IPS-20b (cell line): ENCODE measurements at regions not wholly inside any gene's neighbourhood (a gene's known extent, or its start where the extent isn't known, plus 50 kb on each side); places are given as distances from the start of the nearest gene placed in this dataset.

Source experiments
- H3K27ac ChIP-seq: one replicate; pipeline ENCODE4 v1.5.1; 2013; ENCODE audit warnings: low read length
- H3K27me3 ChIP-seq: 2 replicates; pipeline ENCODE4 v1.6.1; 2013; ENCODE audit warnings: mild to moderate bottlenecking, low read length, inconsistent platforms; ENCODE audit not compliant: insufficient read depth
- H3K36me3 ChIP-seq: 2 replicates; pipeline ENCODE4 v1.6.1; 2013; ENCODE audit warnings: low read depth, mild to moderate bottlenecking, inconsistent platforms, low read length, moderate library complexity; ENCODE audit not compliant: insufficient read depth
- H3K4me1 ChIP-seq: 2 replicates; pipeline ENCODE4 v1.6.1; 2013; ENCODE audit warnings: mild to moderate bottlenecking, control low read depth, inconsistent platforms, low read length, moderate library complexity; ENCODE audit not compliant: insufficient read depth
- H3K4me3 ChIP-seq: 2 replicates; pipeline ENCODE4 v1.5.1; 2013; ENCODE audit warnings: mild to moderate bottlenecking, low read length, inconsistent platforms
- H3K9ac ChIP-seq: 2 replicates; pipeline ENCODE4 v1.6.1; 2013; ENCODE audit warnings: low read depth, mild to moderate bottlenecking, inconsistent platforms, low read length, moderate library complexity
- H3K9me3 ChIP-seq: 2 replicates; pipeline ENCODE4 v1.6.1; 2013; ENCODE audit warnings: mild to moderate bottlenecking, low read depth, low read length, inconsistent platforms; ENCODE audit not compliant: insufficient read depth

GRCh38 chr13:76153239-76153638, 517.1 kb downstream of the LMO7 start:
- peaks cover 7% of the 10 kb centered on the region; the same call in 1 of the 2 replicates for H3K4me1 ChIP-seq
- H3K9me3 ChIP-seq: no peaks in the 10 kb centered on the region
- no peaks in the 10 kb centered on the region for H3K36me3 ChIP-seq
- H3K27me3 ChIP-seq: no peaks in the 10 kb centered on the region
- H3K9ac ChIP-seq: no peak overlapping the region
- H3K27ac ChIP-seq: no peak overlapping the region
- H3K4me3 ChIP-seq: no peak overlapping the region

GRCh38 chr13:76148926-76149325, 512.8 kb downstream of the LMO7 start:
- H3K36me3 ChIP-seq: no peaks in the 10 kb centered on the region
- H3K4me1 ChIP-seq: no peaks in the 10 kb centered on the region
- no peaks in the 10 kb centered on the region for H3K9me3 ChIP-seq
- H3K27ac ChIP-seq: no peak overlapping the region
- H3K27me3 ChIP-seq: no peaks in the 10 kb centered on the region
- H3K9ac ChIP-seq: no peak overlapping the region
- no peak overlapping the region for H3K4me3 ChIP-seq

GRCh38 chr13:76148374-76148773, 512.2 kb downstream of the LMO7 start:
- Histone ChIP-seq H3K4me1 (no peaks in the 10 kb centered on the region), H3K27ac (no peak overlapping the region), H3K9me3 (no peaks in the 10 kb centered on the region), H3K27me3 (no peaks in the 10 kb centered on the region), H3K36me3 (no peaks in the 10 kb centered on the region), H3K9ac (no peak overlapping the region), H3K4me3 (no peak overlapping the region)

- Histone ChIP-seq H3K27me3 (no peaks in the 10 kb centered on the region), H3K9me3 (no peaks in the 10 kb centered on the region), H3K4me1 (no peaks in the 10 kb centered on the region), H3K4me3 (no peak overlapping the region), H3K36me3 (no peaks in the 10 kb centered on the region), H3K9ac (no peak overlapping the region), H3K27ac (no peak overlapping the region)
Observed at GRCh38 chr13:76132532-76132931, 496.4 kb downstream of the LMO7 start.

- H3K4me3 ChIP-seq: no peak overlapping the region
- H3K9me3 ChIP-seq: no peaks in the 10 kb centered on the region
- no peaks in the 10 kb centered on the region for H3K27me3 ChIP-seq
- no peak overlapping the region for H3K27ac ChIP-seq
- no peak overlapping the region for H3K9ac ChIP-seq
- no peaks in the 10 kb centered on the region for H3K36me3 ChIP-seq
- H3K4me1 ChIP-seq: no peaks in the 10 kb centered on the region
Observed at GRCh38 chr13:76131551-76131950, 495.4 kb downstream of the LMO7 start.

GRCh38 chr13:76129305-76130000, 493.3 kb downstream of the LMO7 start:
- Histone ChIP-seq H3K9ac (no peak overlapping the region), H3K4me1 (no peaks in the 10 kb centered on the region), H3K36me3 (no peaks in the 10 kb centered on the region)

GRCh38 chr13:76127922-76128321, 491.8 kb downstream of the LMO7 start:
- Histone ChIP-seq H3K27ac (no peak overlapping the region), H3K9me3 (peaks cover 19% of the 10 kb centered on the region), H3K9ac (no peak overlapping the region), H3K4me3 (no peak overlapping the region), H3K4me1 (no peaks in the 10 kb centered on the region), H3K36me3 (no peaks in the 10 kb centered on the region), H3K27me3 (no peaks in the 10 kb centered on the region)

More at GRCh38 chr13:76129305-76130000, 493.3 kb downstream of the LMO7 start:
- peaks cover 4% of the 10 kb centered on the region for H3K9me3 ChIP-seq
- no peaks in the 10 kb centered on the region for H3K27me3 ChIP-seq
- H3K4me3 ChIP-seq: no peak overlapping the region
- no peak overlapping the region for H3K27ac ChIP-seq

GRCh38 chr13:76123548-76123947, 487.4 kb downstream of the LMO7 start:
- H3K9ac ChIP-seq: no peak overlapping the region
- peaks cover 24% of the 10 kb centered on the region for H3K9me3 ChIP-seq
- no peak overlapping the region for H3K27ac ChIP-seq
- H3K4me3 ChIP-seq: no peak overlapping the region
- H3K36me3 ChIP-seq: no peaks in the 10 kb centered on the region
- no peaks in the 10 kb centered on the region for H3K27me3 ChIP-seq
- H3K4me1 ChIP-seq: no peaks in the 10 kb centered on the region

- H3K4me1 ChIP-seq: no peaks in the 10 kb centered on the region
- no peaks in the 10 kb centered on the region for H3K9me3 ChIP-seq
- no peak overlapping the region for H3K4me3 ChIP-seq
- H3K27ac ChIP-seq: no peak overlapping the region
- H3K9ac ChIP-seq: no peak overlapping the region
- H3K36me3 ChIP-seq: no peaks in the 10 kb centered on the region
- no peaks in the 10 kb centered on the region for H3K27me3 ChIP-seq
Observed at GRCh38 chr13:76116751-76117360, 480.7 kb downstream of the LMO7 start.

- H3K9ac ChIP-seq: no peak overlapping the region
- no peaks in the 10 kb centered on the region for H3K27me3 ChIP-seq
- no peak overlapping the region for H3K27ac ChIP-seq
- H3K4me1 ChIP-seq: no peaks in the 10 kb centered on the region
- no peaks in the 10 kb centered on the region for H3K36me3 ChIP-seq
- no peak overlapping the region for H3K4me3 ChIP-seq
- no peaks in the 10 kb centered on the region for H3K9me3 ChIP-seq
Observed at GRCh38 chr13:76106763-76107162, 470.6 kb downstream of the LMO7 start.

- H3K36me3 ChIP-seq: no peaks in the 10 kb centered on the region
- H3K9me3 ChIP-seq: no peaks in the 10 kb centered on the region
- H3K27me3 ChIP-seq: no peaks in the 10 kb centered on the region; the same call in 1 of the 2 replicates
- no peaks in the 10 kb centered on the region for H3K4me1 ChIP-seq
- no peak overlapping the region for H3K4me3 ChIP-seq
- no peak overlapping the region for H3K27ac ChIP-seq
- no peak overlapping the region for H3K9ac ChIP-seq
Observed at GRCh38 chr13:76094645-76095044, 458.5 kb downstream of the LMO7 start.

- Histone ChIP-seq H3K9me3 (peaks cover 17% of the 10 kb centered on the region), H3K4me3 (no peak overlapping the region), H3K27me3 (no peaks in the 10 kb centered on the region)
Observed at GRCh38 chr13:76091076-76091475, 454.9 kb downstream of the LMO7 start.

More at GRCh38 chr13:76091076-76091475, 454.9 kb downstream of the LMO7 start:
- Histone ChIP-seq H3K36me3 (no peaks in the 10 kb centered on the region), H3K27ac (no peak overlapping the region), H3K9ac (no peak overlapping the region), H3K4me1 (no peaks in the 10 kb centered on the region)
